GM12878 (cell line): ENCODE measurements at regions not wholly inside any gene's neighbourhood (a gene's known extent, or its start where the extent isn't known, plus 50 kb on each side); places are given as distances from the start of the nearest gene placed in this dataset.

ENCODE experiments used
- BHLHE40 ChIP-seq, 2 experiments: fragments of 450-650 bp in 1 of 2; IDR thresholded peaks; 2 replicates each; pipeline ENCODE4 v1.6.1; 2011 to 2017; ENCODE audit warnings: low read depth in 2 of 2, borderline replicate concordance in 1 of 2, improper control_type of control experiment in 1 of 2, low read length in 1 of 2, mild to moderate bottlenecking in 1 of 2
- CBFB ChIP-seq: IDR thresholded peaks from 2 replicates; pipeline ENCODE4 v1.6.1; 2016; ENCODE audit warnings: antibody characterized with exemption, low read depth
- EZH2 ChIP-seq: IDR thresholded peaks from 2 replicates; pipeline ENCODE4 v1.6.1; 2012; ENCODE audit warnings: low read depth, mild to moderate bottlenecking, control low read depth, inconsistent platforms, low read length, borderline replicate concordance; ENCODE audit not compliant: control insufficient read depth
- HDAC2 ChIP-seq: fragments of 200-600 bp; sonication (generic); IDR thresholded peaks from 2 replicates; pipeline ENCODE4 v1.6.1; 2017
- NBN ChIP-seq: fragments of 450-650 bp; IDR thresholded peaks from 2 replicates; pipeline ENCODE4 v1.6.1; 2016
- NR2F1 ChIP-seq: fragments of 450-650 bp; conservative IDR thresholded peaks from 2 replicates; pipeline ENCODE4 v1.6.1; 2017; ENCODE audit warnings: mild to moderate bottlenecking
- POLR2A ChIP-seq: IDR thresholded peaks from 2 replicates; pipeline ENCODE4 v1.6.1; 2011; ENCODE audit warnings: low read depth, mild to moderate bottlenecking, low read length
- STAT1 ChIP-seq: fragments of 450-650 bp; conservative IDR thresholded peaks from 2 replicates; pipeline ENCODE4 v1.6.1; 2014; ENCODE audit warnings: antibody characterized with exemption, mild to moderate bottlenecking
- ZNF384 ChIP-seq: IDR thresholded peaks from 2 replicates; pipeline ENCODE4 v1.6.1; 2012; ENCODE audit warnings: low read depth, mild to moderate bottlenecking, low read length, improper control_type of control experiment, borderline replicate concordance
- TF ChIP-seq, protein P1 (sequence below), 3 experiments: IDR thresholded peaks in 2 of 3; conservative IDR thresholded peaks in 1 of 3; 2 replicates each; pipeline ENCODE4 v1.5.1; 2011; ENCODE audit warnings: low read depth in 3 of 3, low read length in 3 of 3, mild to moderate bottlenecking in 3 of 3, control low read depth in 2 of 3, moderate library complexity in 2 of 3, inconsistent platforms in 1 of 3, mixed read lengths in 1 of 3; ENCODE audit not compliant: control insufficient read depth in 2 of 3, insufficient read depth in 1 of 3; ENCODE audit errors: extremely low read depth in 1 of 3

DNA sequence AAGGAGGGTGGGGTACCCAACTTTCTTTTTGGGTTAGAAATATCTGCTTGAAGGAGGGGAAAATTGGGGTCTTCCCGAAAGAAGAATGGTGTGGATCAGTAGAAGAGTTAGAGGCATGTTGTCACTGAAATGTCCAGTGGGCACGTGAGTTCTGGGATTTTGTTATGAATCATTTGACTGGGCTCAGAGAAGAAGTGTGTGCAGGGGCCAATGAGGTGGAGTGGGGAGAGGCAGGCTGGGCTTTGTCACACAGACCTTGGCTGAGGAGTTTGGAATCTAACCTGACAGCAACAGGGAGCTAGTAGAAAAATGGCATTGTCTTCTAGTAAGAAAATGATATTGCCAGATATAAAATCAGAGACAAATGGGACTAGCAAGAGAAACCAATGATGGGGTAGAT, 436.8 kb downstream of the MFSD1 start:
- TF ChIP-seq, protein P1, sequence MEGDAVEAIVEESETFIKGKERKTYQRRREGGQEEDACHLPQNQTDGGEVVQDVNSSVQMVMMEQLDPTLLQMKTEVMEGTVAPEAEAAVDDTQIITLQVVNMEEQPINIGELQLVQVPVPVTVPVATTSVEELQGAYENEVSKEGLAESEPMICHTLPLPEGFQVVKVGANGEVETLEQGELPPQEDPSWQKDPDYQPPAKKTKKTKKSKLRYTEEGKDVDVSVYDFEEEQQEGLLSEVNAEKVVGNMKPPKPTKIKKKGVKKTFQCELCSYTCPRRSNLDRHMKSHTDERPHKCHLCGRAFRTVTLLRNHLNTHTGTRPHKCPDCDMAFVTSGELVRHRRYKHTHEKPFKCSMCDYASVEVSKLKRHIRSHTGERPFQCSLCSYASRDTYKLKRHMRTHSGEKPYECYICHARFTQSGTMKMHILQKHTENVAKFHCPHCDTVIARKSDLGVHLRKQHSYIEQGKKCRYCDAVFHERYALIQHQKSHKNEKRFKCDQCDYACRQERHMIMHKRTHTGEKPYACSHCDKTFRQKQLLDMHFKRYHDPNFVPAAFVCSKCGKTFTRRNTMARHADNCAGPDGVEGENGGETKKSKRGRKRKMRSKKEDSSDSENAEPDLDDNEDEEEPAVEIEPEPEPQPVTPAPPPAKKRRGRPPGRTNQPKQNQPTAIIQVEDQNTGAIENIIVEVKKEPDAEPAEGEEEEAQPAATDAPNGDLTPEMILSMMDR (IDR thresholded peaks at IDR 0.05 in 2 of 3, conservative IDR thresholded peaks at IDR 0.05 in 1 of 3; ENCODE audit: control insufficient read depth in 2 of 3, extremely low read depth in 1 of 3, insufficient read depth in 1 of 3, low read depth in 3 of 3, low read length in 3 of 3): no peak
- TF ChIP-seq POLR2A (no peak), ZNF384 (no peak), HDAC2 (no peak), NBN (no peak), STAT1 (no peak), EZH2 (no peak), NR2F1 (no peak), CBFB (no peak), BHLHE40 (IDR thresholded peaks at IDR 0.05; ENCODE audit: borderline replicate concordance in 1 of 2, low read depth in 2 of 2, low read length in 1 of 2) (no peak)
